IMR-90 (cell line): ENCODE measurements at regions not wholly inside any gene's neighbourhood (a gene's known extent, or its start where the extent isn't known, plus 50 kb on each side); places are given as distances from the start of the nearest gene placed in this dataset.

ENCODE experiments used
- BHLHE40 ChIP-seq: fragments of 150-350 bp; IDR thresholded peaks from 2 replicates; pipeline ENCODE4 v1.6.1; 2016; ENCODE audit warnings: mild to moderate bottlenecking, low read depth, low read length
- CEBPB ChIP-seq: IDR thresholded peaks from 2 replicates; pipeline ENCODE4 v1.6.1; 2012; ENCODE audit warnings: low read depth, low read length, improper control_type of control experiment
- CHD1 ChIP-seq: IDR thresholded peaks from 2 replicates; pipeline ENCODE4 v1.6.1; 2012; ENCODE audit warnings: low read depth, low read length, improper control_type of control experiment
- ELK1 ChIP-seq: fragments of 150-350 bp; IDR thresholded peaks from 2 replicates; pipeline ENCODE4 v1.6.1; 2016; ENCODE audit warnings: low read depth, mild to moderate bottlenecking, low read length, moderate library complexity, borderline replicate concordance
- FOS ChIP-seq: fragments of 150-350 bp; IDR thresholded peaks from 2 replicates; pipeline ENCODE4 v1.6.1; 2016; ENCODE audit warnings: low read depth, low read length
- MAZ ChIP-seq: IDR thresholded peaks from 2 replicates; pipeline ENCODE4 v1.6.1; 2012; ENCODE audit warnings: low read depth, mild to moderate bottlenecking, low read length, improper control_type of control experiment, moderate library complexity, borderline replicate concordance
- POLR2A ChIP-seq: IDR thresholded peaks from 2 replicates; pipeline ENCODE4 v1.6.1; 2012; ENCODE audit warnings: mild to moderate bottlenecking, low read depth, low read length
- RAD21 ChIP-seq: IDR thresholded peaks from 2 replicates; pipeline ENCODE4 v1.6.1; 2012; ENCODE audit warnings: low read length, improper control_type of control experiment
- RFX5 ChIP-seq: IDR thresholded peaks from 2 replicates; pipeline ENCODE4 v1.8.0; 2012; ENCODE audit warnings: low read depth, mild to moderate bottlenecking, low read length, moderate library complexity
- SMC3 ChIP-seq: fragments of 150-350 bp; IDR thresholded peaks from 2 replicates; pipeline ENCODE4 v1.6.1; 2016; ENCODE audit warnings: low read depth, mild to moderate bottlenecking, antibody characterized with exemption, low read length, moderate library complexity
- USF2 ChIP-seq: fragments of 150-350 bp; IDR thresholded peaks from 2 replicates; pipeline ENCODE4 v1.6.1; 2017; ENCODE audit warnings: mild to moderate bottlenecking, antibody characterized with exemption, low read length, low read depth
- TF ChIP-seq, protein P1 (sequence below): conservative IDR thresholded peaks from 2 replicates; pipeline ENCODE4 v1.5.1; 2012; ENCODE audit warnings: mild to moderate bottlenecking, low read depth, low read length, improper control_type of control experiment

DNA sequence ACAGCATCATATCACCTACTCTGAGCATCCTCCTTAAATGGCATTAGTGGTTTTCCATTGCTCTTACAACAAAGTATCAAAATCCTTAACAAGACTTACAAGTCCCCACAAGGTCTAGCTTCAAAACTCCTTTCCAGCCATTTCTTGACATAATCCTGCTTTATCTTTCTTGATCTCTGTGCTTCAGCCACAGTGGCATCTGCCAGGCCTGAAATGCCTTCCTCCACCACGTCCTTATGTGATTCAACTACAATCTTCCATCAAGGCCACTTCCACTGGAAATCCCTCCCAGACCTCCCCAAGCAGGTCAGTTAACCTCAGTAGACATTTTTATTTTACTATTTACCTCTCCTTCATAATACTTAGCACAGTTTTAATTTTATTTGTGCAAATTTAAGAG lies 83.8 kb upstream of the CCDC150 start:
- TF ChIP-seq POLR2A: no peak
- TF ChIP-seq, protein P1, sequence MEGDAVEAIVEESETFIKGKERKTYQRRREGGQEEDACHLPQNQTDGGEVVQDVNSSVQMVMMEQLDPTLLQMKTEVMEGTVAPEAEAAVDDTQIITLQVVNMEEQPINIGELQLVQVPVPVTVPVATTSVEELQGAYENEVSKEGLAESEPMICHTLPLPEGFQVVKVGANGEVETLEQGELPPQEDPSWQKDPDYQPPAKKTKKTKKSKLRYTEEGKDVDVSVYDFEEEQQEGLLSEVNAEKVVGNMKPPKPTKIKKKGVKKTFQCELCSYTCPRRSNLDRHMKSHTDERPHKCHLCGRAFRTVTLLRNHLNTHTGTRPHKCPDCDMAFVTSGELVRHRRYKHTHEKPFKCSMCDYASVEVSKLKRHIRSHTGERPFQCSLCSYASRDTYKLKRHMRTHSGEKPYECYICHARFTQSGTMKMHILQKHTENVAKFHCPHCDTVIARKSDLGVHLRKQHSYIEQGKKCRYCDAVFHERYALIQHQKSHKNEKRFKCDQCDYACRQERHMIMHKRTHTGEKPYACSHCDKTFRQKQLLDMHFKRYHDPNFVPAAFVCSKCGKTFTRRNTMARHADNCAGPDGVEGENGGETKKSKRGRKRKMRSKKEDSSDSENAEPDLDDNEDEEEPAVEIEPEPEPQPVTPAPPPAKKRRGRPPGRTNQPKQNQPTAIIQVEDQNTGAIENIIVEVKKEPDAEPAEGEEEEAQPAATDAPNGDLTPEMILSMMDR: no peak
- TF ChIP-seq MAZ: no peak
- TF ChIP-seq CHD1: no peak
- no peak for TF ChIP-seq SMC3
- no peak for TF ChIP-seq FOS
- no peak for TF ChIP-seq CEBPB
- TF ChIP-seq BHLHE40: no peak
- no peak for TF ChIP-seq USF2
- no peak for TF ChIP-seq RFX5
- TF ChIP-seq RAD21: no peak
- TF ChIP-seq ELK1: no peak
